ENCODE measurements at regions not wholly inside any gene's neighbourhood (a gene's known extent, or its start where the extent isn't known, plus 50 kb on each side); places are given as distances from the start of the nearest gene placed in this dataset.

GRCh38 chr4:17310269-17310652, 201.6 kb downstream of the QDPR start:
- POLR2A ChIA-PET, result no interaction called here
- Histone ChIP-seq H3K27me3 (replicated peaks in 2 of 5; ENCODE audit: control insufficient read depth in 4 of 5, insufficient read depth in 5 of 5, low read length in 4 of 5) (no peaks in the 10 kb centered on the region), H3K4me1 (ENCODE audit: control extremely low read depth in 1 of 4, control insufficient read depth in 4 of 4, insufficient read depth in 4 of 4, low read length in 3 of 4) (no peaks in the 10 kb centered on the region), H3K4me3 (ENCODE audit: control insufficient read depth in 1 of 7, extremely low read depth in 1 of 7, insufficient read depth in 4 of 7, low read depth in 2 of 7, low read length in 6 of 7) (no peak overlapping the region), H3K9me3 (ENCODE audit: control extremely low read depth in 1 of 5, control insufficient read depth in 4 of 5, insufficient read depth in 2 of 5, low read depth in 1 of 5, low read length in 4 of 5) (no peaks in the 10 kb centered on the region), H3K27ac (ENCODE audit: insufficient read depth in 1 of 2, low read depth in 1 of 2, low read length in 2 of 2, poor library complexity in 1 of 2, severe bottlenecking in 2 of 2) (no peak overlapping the region), H3K36me3 (ENCODE audit: control insufficient read depth in 4 of 4, insufficient read depth in 4 of 4, low read length in 3 of 4) (no peaks in the 10 kb centered on the region)
- DNase-seq, result no peak
- CTCF ChIA-PET, result interaction anchor here (0.6 kb wide), 1 partner anchor 12 kb away, joined by 3 read pairs; no protein-coding TSS in a partner anchor
- no CpG with 5 or more reads among the region's 1 CpG for WGBS (ENCODE audit: insufficient coverage)

GRCh38 chr4:17309567-17310268, 202.2 kb downstream of the QDPR start:
- ChIA-PET CTCF (interaction anchor here (0.6 kb wide), 1 partner anchor 12 kb away, joined by 3 read pairs; no protein-coding TSS in a partner anchor), POLR2A (interaction anchor here (0.6 kb wide), 1 partner anchor 1307 kb away, joined by 3 read pairs; no protein-coding TSS in a partner anchor)
- H3K36me3 ChIP-seq (ENCODE audit: control insufficient read depth in 4 of 4, insufficient read depth in 4 of 4, low read length in 3 of 4), result no peaks in the 10 kb centered on the region
- H3K27ac ChIP-seq (ENCODE audit: insufficient read depth in 1 of 2, low read depth in 1 of 2, low read length in 2 of 2, poor library complexity in 1 of 2, severe bottlenecking in 2 of 2), result no peak overlapping the region
- no peaks in the 10 kb centered on the region for H3K4me1 ChIP-seq (ENCODE audit: control extremely low read depth in 1 of 4, control insufficient read depth in 4 of 4, insufficient read depth in 4 of 4, low read length in 3 of 4)
- no peaks in the 10 kb centered on the region for H3K27me3 ChIP-seq (replicated peaks in 2 of 5; ENCODE audit: control insufficient read depth in 4 of 5, insufficient read depth in 5 of 5, low read length in 4 of 5)
- H3K4me3 ChIP-seq (ENCODE audit: control insufficient read depth in 1 of 7, extremely low read depth in 1 of 7, insufficient read depth in 4 of 7, low read depth in 2 of 7, low read length in 6 of 7), result no peak overlapping the region
- 67% methylated on average over 1 of the region's 1 CpG for WGBS (ENCODE audit: insufficient coverage)
- no peaks in the 10 kb centered on the region for H3K9me3 ChIP-seq (ENCODE audit: control extremely low read depth in 1 of 5, control insufficient read depth in 4 of 5, insufficient read depth in 2 of 5, low read depth in 1 of 5, low read length in 4 of 5)
- no peak for DNase-seq

- Histone ChIP-seq H3K4me3 (ENCODE audit: control insufficient read depth in 1 of 7, extremely low read depth in 1 of 7, insufficient read depth in 4 of 7, low read depth in 2 of 7, low read length in 6 of 7) (no peak overlapping the region), H3K9me3 (ENCODE audit: control extremely low read depth in 1 of 5, control insufficient read depth in 4 of 5, insufficient read depth in 2 of 5, low read depth in 1 of 5, low read length in 4 of 5) (no peaks in the 10 kb centered on the region), H3K36me3 (ENCODE audit: control insufficient read depth in 4 of 4, insufficient read depth in 4 of 4, low read length in 3 of 4) (no peaks in the 10 kb centered on the region), H3K4me1 (ENCODE audit: control extremely low read depth in 1 of 4, control insufficient read depth in 4 of 4, insufficient read depth in 4 of 4, low read length in 3 of 4) (no peaks in the 10 kb centered on the region), H3K27ac (ENCODE audit: insufficient read depth in 1 of 2, low read depth in 1 of 2, low read length in 2 of 2, poor library complexity in 1 of 2, severe bottlenecking in 2 of 2) (no peak overlapping the region), H3K27me3 (replicated peaks in 2 of 5; ENCODE audit: control insufficient read depth in 4 of 5, insufficient read depth in 5 of 5, low read length in 4 of 5) (no peaks in the 10 kb centered on the region)
- WGBS (ENCODE audit: insufficient coverage), result no CpG with 5 or more reads among the region's 3 CpGs
- POLR2A ChIA-PET, result no interaction called here
- DNase-seq, result no peak
- CTCF ChIA-PET, result no interaction called here
These were observed 210.0 kb downstream of the QDPR start for GRCh38 chr4:17301869-17302268.

GRCh38 chr4:17301266-17301665, 210.6 kb downstream of the QDPR start:
- WGBS (ENCODE audit: insufficient coverage), result no CpG with 5 or more reads among the region's 1 CpG
- DNase-seq, result no peak
- CTCF ChIA-PET, result no interaction called here

GRCh38 chr4:17296921-17297890, 214.7 kb downstream of the QDPR start:
- ChIA-PET CTCF (no interaction called here), POLR2A (no interaction called here)
- no peak overlapping the region for H3K4me3 ChIP-seq (ENCODE audit: control insufficient read depth in 1 of 7, extremely low read depth in 1 of 7, insufficient read depth in 4 of 7, low read depth in 2 of 7, low read length in 6 of 7)
- no peak overlapping the region for H3K27ac ChIP-seq (ENCODE audit: insufficient read depth in 1 of 2, low read depth in 1 of 2, low read length in 2 of 2, poor library complexity in 1 of 2, severe bottlenecking in 2 of 2)
- no peaks in the 10 kb centered on the region for H3K27me3 ChIP-seq (replicated peaks in 2 of 5; ENCODE audit: control insufficient read depth in 4 of 5, insufficient read depth in 5 of 5, low read length in 4 of 5)
- no peak for DNase-seq
- WGBS (ENCODE audit: insufficient coverage), result 100% methylated on average over 1 of the region's 8 CpGs
- H3K4me1 ChIP-seq (ENCODE audit: control extremely low read depth in 1 of 4, control insufficient read depth in 4 of 4, insufficient read depth in 4 of 4, low read length in 3 of 4), result no peaks in the 10 kb centered on the region
- no peaks in the 10 kb centered on the region for H3K9me3 ChIP-seq (ENCODE audit: control extremely low read depth in 1 of 5, control insufficient read depth in 4 of 5, insufficient read depth in 2 of 5, low read depth in 1 of 5, low read length in 4 of 5)
- no peaks in the 10 kb centered on the region for H3K36me3 ChIP-seq (ENCODE audit: control insufficient read depth in 4 of 4, insufficient read depth in 4 of 4, low read length in 3 of 4)

More at GRCh38 chr4:17301266-17301665, 210.6 kb downstream of the QDPR start:
- H3K27me3 ChIP-seq (replicated peaks in 2 of 5; ENCODE audit: control insufficient read depth in 4 of 5, insufficient read depth in 5 of 5, low read length in 4 of 5), result no peaks in the 10 kb centered on the region
- H3K36me3 ChIP-seq (ENCODE audit: control insufficient read depth in 4 of 4, insufficient read depth in 4 of 4, low read length in 3 of 4), result no peaks in the 10 kb centered on the region
- H3K4me1 ChIP-seq (ENCODE audit: control extremely low read depth in 1 of 4, control insufficient read depth in 4 of 4, insufficient read depth in 4 of 4, low read length in 3 of 4), result no peaks in the 10 kb centered on the region
- no peaks in the 10 kb centered on the region for H3K9me3 ChIP-seq (ENCODE audit: control extremely low read depth in 1 of 5, control insufficient read depth in 4 of 5, insufficient read depth in 2 of 5, low read depth in 1 of 5, low read length in 4 of 5)
- POLR2A ChIA-PET, result no interaction called here
- H3K4me3 ChIP-seq (ENCODE audit: control insufficient read depth in 1 of 7, extremely low read depth in 1 of 7, insufficient read depth in 4 of 7, low read depth in 2 of 7, low read length in 6 of 7), result no peak overlapping the region
- no peak overlapping the region for H3K27ac ChIP-seq (ENCODE audit: insufficient read depth in 1 of 2, low read depth in 1 of 2, low read length in 2 of 2, poor library complexity in 1 of 2, severe bottlenecking in 2 of 2)

GRCh38 chr4:17293901-17294300, 218.0 kb downstream of the QDPR start:
- Histone ChIP-seq H3K4me1 (ENCODE audit: control extremely low read depth in 1 of 4, control insufficient read depth in 4 of 4, insufficient read depth in 4 of 4, low read length in 3 of 4) (no peaks in the 10 kb centered on the region), H3K9me3 (ENCODE audit: control extremely low read depth in 1 of 5, control insufficient read depth in 4 of 5, insufficient read depth in 2 of 5, low read depth in 1 of 5, low read length in 4 of 5) (no peaks in the 10 kb centered on the region), H3K36me3 (ENCODE audit: control insufficient read depth in 4 of 4, insufficient read depth in 4 of 4, low read length in 3 of 4) (no peaks in the 10 kb centered on the region), H3K27ac (ENCODE audit: insufficient read depth in 1 of 2, low read depth in 1 of 2, low read length in 2 of 2, poor library complexity in 1 of 2, severe bottlenecking in 2 of 2) (no peak overlapping the region), H3K4me3 (ENCODE audit: control insufficient read depth in 1 of 7, extremely low read depth in 1 of 7, insufficient read depth in 4 of 7, low read depth in 2 of 7, low read length in 6 of 7) (no peak overlapping the region), H3K27me3 (replicated peaks in 2 of 5; ENCODE audit: control insufficient read depth in 4 of 5, insufficient read depth in 5 of 5, low read length in 4 of 5) (no peaks in the 10 kb centered on the region)
- DNase-seq, result no peak
- ChIA-PET CTCF (no interaction called here), POLR2A (no interaction called here)
- no CpG with 5 or more reads among the region's 1 CpG for WGBS (ENCODE audit: insufficient coverage)

GRCh38 chr4:17288151-17288550, 223.7 kb downstream of the QDPR start:
- DNase-seq, result no peak
- no peaks in the 10 kb centered on the region for H3K36me3 ChIP-seq (ENCODE audit: control insufficient read depth in 4 of 4, insufficient read depth in 4 of 4, low read length in 3 of 4)
- ChIA-PET POLR2A (no interaction called here), CTCF (no interaction called here)
- no peaks in the 10 kb centered on the region for H3K4me1 ChIP-seq (ENCODE audit: control extremely low read depth in 1 of 4, control insufficient read depth in 4 of 4, insufficient read depth in 4 of 4, low read length in 3 of 4)
- 100% methylated on average over 1 of the region's 1 CpG for WGBS (ENCODE audit: insufficient coverage)
- no peak overlapping the region for H3K4me3 ChIP-seq (ENCODE audit: control insufficient read depth in 1 of 7, extremely low read depth in 1 of 7, insufficient read depth in 4 of 7, low read depth in 2 of 7, low read length in 6 of 7)
- peaks cover 0 to 1% (median 0%) of the 10 kb centered on the region in 5 experiments for H3K9me3 ChIP-seq (ENCODE audit: control extremely low read depth in 1 of 5, control insufficient read depth in 4 of 5, insufficient read depth in 2 of 5, low read depth in 1 of 5, low read length in 4 of 5)
- H3K27ac ChIP-seq (ENCODE audit: insufficient read depth in 1 of 2, low read depth in 1 of 2, low read length in 2 of 2, poor library complexity in 1 of 2, severe bottlenecking in 2 of 2), result no peak overlapping the region
- peaks cover 0 to 2% (median 0%) of the 10 kb centered on the region in 5 experiments for H3K27me3 ChIP-seq (replicated peaks in 2 of 5; ENCODE audit: control insufficient read depth in 4 of 5, insufficient read depth in 5 of 5, low read length in 4 of 5)
